NCI-H2196 (cell line): ENCODE measurements at regions not wholly inside any gene's neighbourhood (a gene's known extent, or its start where the extent isn't known, plus 50 kb on each side); places are given as distances from the start of the nearest gene placed in this dataset.

Experiments
- DNase-seq: peaks from one replicate; lab custom pipeline; 2025; ENCODE audit not compliant: unreplicated experiment; lab: John Stamatoyannopoulos, UW

- DNase-seq: no peak
Measured at GRCh38 chr11:115077740-115078139, 399.4 kb downstream of the NXPE2 start.

GRCh38 chr11:115078461-115079438 is 400.4 kb downstream of the NXPE2 start:
- DNase-seq: no peak

- DNase-seq: no peak
Measured at GRCh38 chr11:115080923-115081680, 402.8 kb downstream of the NXPE2 start.

GRCh38 chr11:115081972-115082371 is 403.6 kb downstream of the NXPE2 start:
- DNase-seq: peak; percentile 61

- no peak for DNase-seq
Measured at GRCh38 chr11:115083144-115083806, 404.9 kb downstream of the NXPE2 start.

GRCh38 chr11:115084231-115084630 is 405.9 kb downstream of the NXPE2 start:
- DNase-seq: no peak

GRCh38 chr11:115085461-115086210 is 407.3 kb downstream of the NXPE2 start:
- DNase-seq: no peak

- DNase-seq: no peak
Measured at GRCh38 chr11:115087791-115088190, 409.5 kb downstream of the NXPE2 start.

GRCh38 chr11:115092516-115092915 is 411.7 kb downstream of the CADM1 start:
- DNase-seq: no peak

GRCh38 chr11:115097796-115098408 is 406.3 kb downstream of the CADM1 start:
- no peak for DNase-seq

- DNase-seq: no peak
Measured at GRCh38 chr11:115100706-115101105, 403.5 kb downstream of the CADM1 start.

- DNase-seq: no peak
Measured at GRCh38 chr11:115103921-115104320, 400.3 kb downstream of the CADM1 start.

- DNase-seq: no peak
Measured at GRCh38 chr11:115104851-115105453, 399.3 kb downstream of the CADM1 start.

- DNase-seq: no peak
Measured at GRCh38 chr11:115111066-115111465, 393.1 kb downstream of the CADM1 start.

GRCh38 chr11:115112754-115113153 is 391.5 kb downstream of the CADM1 start:
- no peak for DNase-seq

GRCh38 chr11:115117956-115118493 is 386.2 kb downstream of the CADM1 start:
- DNase-seq: no peak

- DNase-seq: no peak
Measured at GRCh38 chr11:115119146-115119545, 385.1 kb downstream of the CADM1 start.
